ENCODE measurements at regions not wholly inside any gene's neighbourhood (a gene's known extent, or its start where the extent isn't known, plus 50 kb on each side); places are given as distances from the start of the nearest gene placed in this dataset.

DNA sequence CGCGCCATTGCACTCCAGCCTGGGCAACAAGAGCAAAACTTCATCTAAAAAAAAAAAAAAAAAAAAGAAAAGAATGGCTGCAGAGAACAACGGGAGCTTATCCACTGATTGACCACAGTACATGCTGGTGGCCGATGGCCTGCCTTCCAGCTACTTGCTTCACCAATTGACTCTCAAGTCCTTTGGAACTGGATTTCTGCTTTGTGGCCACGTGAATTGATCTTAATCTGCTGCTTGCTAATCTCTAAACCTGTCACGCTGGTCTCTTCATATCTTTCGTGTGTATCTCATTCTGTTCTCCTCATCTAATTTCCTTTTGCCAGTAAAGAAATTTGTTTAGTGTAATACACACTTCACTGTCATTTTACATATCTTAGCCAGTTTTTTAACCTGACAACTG lies 512.5 kb upstream of the CNTNAP5 start:
- H3K36me3 ChIP-seq (ENCODE audit: control insufficient read depth, insufficient read depth, low read length), result no peaks in the 10 kb centered on the region
- ChIA-PET POLR2A (no interaction called here), CTCF (no interaction called here)
- no peaks in the 10 kb centered on the region for H3K9me3 ChIP-seq
- Mint-ChIP-seq H3K9me3 (ENCODE audit: unreplicated experiment) (no peaks in the 10 kb centered on the region), H3K36me3 (ENCODE audit: insufficient read depth, unreplicated experiment) (no peaks in the 10 kb centered on the region), H3K27me3 (ENCODE audit: insufficient read depth, unreplicated experiment) (peaks cover 2% of the 10 kb centered on the region), H3K4me3 (ENCODE audit: unreplicated experiment) (no peak overlapping the region), H3K27ac (ENCODE audit: unreplicated experiment) (no peak overlapping the region), H3K4me1 (ENCODE audit: low read depth, unreplicated experiment) (no peaks in the 10 kb centered on the region)
- H3K27me3 ChIP-seq (replicated peaks; ENCODE audit: control insufficient read depth, insufficient read depth, low read length), result no peaks in the 10 kb centered on the region
- no TSS peak for BruUV-seq (replicated peaks)
- DNase-seq, result no peak
- H3K4me1 ChIP-seq, result no peaks in the 10 kb centered on the region
- TF ChIP-seq, protein P1, sequence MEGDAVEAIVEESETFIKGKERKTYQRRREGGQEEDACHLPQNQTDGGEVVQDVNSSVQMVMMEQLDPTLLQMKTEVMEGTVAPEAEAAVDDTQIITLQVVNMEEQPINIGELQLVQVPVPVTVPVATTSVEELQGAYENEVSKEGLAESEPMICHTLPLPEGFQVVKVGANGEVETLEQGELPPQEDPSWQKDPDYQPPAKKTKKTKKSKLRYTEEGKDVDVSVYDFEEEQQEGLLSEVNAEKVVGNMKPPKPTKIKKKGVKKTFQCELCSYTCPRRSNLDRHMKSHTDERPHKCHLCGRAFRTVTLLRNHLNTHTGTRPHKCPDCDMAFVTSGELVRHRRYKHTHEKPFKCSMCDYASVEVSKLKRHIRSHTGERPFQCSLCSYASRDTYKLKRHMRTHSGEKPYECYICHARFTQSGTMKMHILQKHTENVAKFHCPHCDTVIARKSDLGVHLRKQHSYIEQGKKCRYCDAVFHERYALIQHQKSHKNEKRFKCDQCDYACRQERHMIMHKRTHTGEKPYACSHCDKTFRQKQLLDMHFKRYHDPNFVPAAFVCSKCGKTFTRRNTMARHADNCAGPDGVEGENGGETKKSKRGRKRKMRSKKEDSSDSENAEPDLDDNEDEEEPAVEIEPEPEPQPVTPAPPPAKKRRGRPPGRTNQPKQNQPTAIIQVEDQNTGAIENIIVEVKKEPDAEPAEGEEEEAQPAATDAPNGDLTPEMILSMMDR (IDR thresholded peaks at IDR 0.05; ENCODE audit: insufficient read depth in 1 of 2, low read depth in 1 of 2, low read length in 1 of 2, severe bottlenecking in 1 of 2, unreplicated experiment in 1 of 2), result no peak
- H3K4me3 ChIP-seq (ENCODE audit: low read depth, low read length), result no peak overlapping the region
- intact Hi-C loops (cut with micrococcal nuclease; ENCODE audit: unreplicated experiment), result loop anchor here (10.0 kb wide), 1 partner anchor 262 kb away; no protein-coding TSS in a partner anchor

DNA sequence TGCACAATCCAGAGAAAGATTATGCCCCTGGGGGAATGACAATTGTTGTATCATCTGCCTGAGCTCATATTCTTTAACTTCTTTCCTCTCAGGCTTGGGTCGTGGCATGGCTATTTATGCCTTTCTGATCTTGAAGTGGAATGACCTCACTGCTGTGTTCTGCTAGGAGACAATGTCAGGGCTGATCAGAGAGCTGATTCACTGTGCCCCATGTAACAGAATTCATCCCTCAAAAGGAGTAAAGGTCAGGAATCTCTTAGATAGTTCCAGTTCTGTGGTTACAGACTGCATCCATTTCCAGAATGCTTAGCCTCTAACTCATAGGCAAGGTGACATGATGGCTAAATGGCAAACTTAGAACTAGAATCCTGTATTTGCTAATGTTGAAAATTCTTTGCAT lies 511.7 kb upstream of the CNTNAP5 start:
- DNase-seq, result no peak
- no peaks in the 10 kb centered on the region for H3K36me3 ChIP-seq (ENCODE audit: control insufficient read depth, insufficient read depth, low read length)
- no peaks in the 10 kb centered on the region for H3K36me3 Mint-ChIP-seq (ENCODE audit: insufficient read depth, unreplicated experiment)
- peaks cover 2% of the 10 kb centered on the region for H3K27me3 Mint-ChIP-seq (ENCODE audit: insufficient read depth, unreplicated experiment)
- intact Hi-C loops (cut with micrococcal nuclease; ENCODE audit: unreplicated experiment), result loop anchor here (10.0 kb wide), 1 partner anchor 261 kb away; no protein-coding TSS in a partner anchor
- POLR2A ChIA-PET, result no interaction called here
- H3K27ac Mint-ChIP-seq (ENCODE audit: unreplicated experiment), result no peak overlapping the region
- no peak overlapping the region for H3K4me3 ChIP-seq (ENCODE audit: low read depth, low read length)
- CTCF ChIA-PET, result no interaction called here
- no peak overlapping the region for H3K4me3 Mint-ChIP-seq (ENCODE audit: unreplicated experiment)
- H3K4me1 Mint-ChIP-seq (ENCODE audit: low read depth, unreplicated experiment), result no peaks in the 10 kb centered on the region
- H3K9me3 Mint-ChIP-seq (ENCODE audit: unreplicated experiment), result no peaks in the 10 kb centered on the region
- H3K4me1 ChIP-seq, result no peaks in the 10 kb centered on the region
- TF ChIP-seq, protein P1 (IDR thresholded peaks at IDR 0.05; ENCODE audit: insufficient read depth in 1 of 2, low read depth in 1 of 2, low read length in 1 of 2, severe bottlenecking in 1 of 2, unreplicated experiment in 1 of 2), result no peak
- H3K27me3 ChIP-seq (replicated peaks; ENCODE audit: control insufficient read depth, insufficient read depth, low read length), result no peaks in the 10 kb centered on the region
- no peaks in the 10 kb centered on the region for H3K9me3 ChIP-seq
- no TSS peak for BruUV-seq (replicated peaks)

DNA sequence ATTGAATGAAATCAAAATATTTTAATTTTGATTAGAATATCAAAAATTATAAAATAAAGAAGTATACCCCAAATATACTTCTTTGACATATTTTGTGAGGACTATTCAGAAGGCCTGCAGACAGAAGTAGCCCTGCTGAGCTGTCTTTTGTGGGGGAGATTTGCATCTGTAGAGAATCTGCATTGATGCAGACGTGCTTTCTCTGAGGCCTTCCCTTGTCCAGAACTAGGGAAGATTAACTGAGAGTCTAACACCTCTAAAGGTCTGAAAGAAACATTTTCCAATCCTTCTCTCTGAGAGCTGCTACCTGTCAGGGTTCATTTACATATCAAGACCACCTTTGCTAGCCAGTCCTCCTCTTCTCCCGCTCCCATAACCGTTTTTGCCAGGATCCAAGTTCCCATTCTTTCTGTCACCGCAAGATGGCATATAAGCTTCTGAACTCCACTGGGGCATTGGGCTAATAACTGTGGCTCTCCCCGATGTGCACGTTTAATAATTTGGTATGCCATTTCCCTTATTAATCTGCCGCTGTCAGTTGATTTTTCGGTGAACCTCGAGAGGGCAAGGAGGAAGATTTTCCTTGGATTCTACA lies 510.4 kb upstream of the CNTNAP5 start:
- no peaks in the 10 kb centered on the region for H3K9me3 Mint-ChIP-seq (ENCODE audit: unreplicated experiment)
- ChIA-PET CTCF (no interaction called here), POLR2A (no interaction called here)
- BruUV-seq (replicated peaks), result no TSS peak
- Histone ChIP-seq H3K4me1 (no peaks in the 10 kb centered on the region), H3K36me3 (ENCODE audit: control insufficient read depth, insufficient read depth, low read length) (no peaks in the 10 kb centered on the region), H3K27me3 (replicated peaks; ENCODE audit: control insufficient read depth, insufficient read depth, low read length) (no peaks in the 10 kb centered on the region), H3K9me3 (no peaks in the 10 kb centered on the region), H3K4me3 (ENCODE audit: low read depth, low read length) (no peak overlapping the region)
- intact Hi-C loops (cut with micrococcal nuclease; ENCODE audit: unreplicated experiment), result loop anchor here (5.0 to 10.0 kb wide), 2 partner anchors 260 to 478 kb away; no protein-coding TSS in a partner anchor
- TF ChIP-seq, protein P1 (IDR thresholded peaks at IDR 0.05; ENCODE audit: insufficient read depth in 1 of 2, low read depth in 1 of 2, low read length in 1 of 2, severe bottlenecking in 1 of 2, unreplicated experiment in 1 of 2), result no peak
- DNase-seq, result no peak
- H3K36me3 Mint-ChIP-seq (ENCODE audit: insufficient read depth, unreplicated experiment), result no peaks in the 10 kb centered on the region
- H3K4me1 Mint-ChIP-seq (ENCODE audit: low read depth, unreplicated experiment), result no peaks in the 10 kb centered on the region
- H3K27me3 Mint-ChIP-seq (ENCODE audit: insufficient read depth, unreplicated experiment), result peaks cover 2% of the 10 kb centered on the region
- no peak overlapping the region for H3K4me3 Mint-ChIP-seq (ENCODE audit: unreplicated experiment)
- no peak overlapping the region for H3K27ac Mint-ChIP-seq (ENCODE audit: unreplicated experiment)

All from Caco-2 (cell line).